ENCODE measurements at regions not wholly inside any gene's neighbourhood (a gene's known extent, or its start where the extent isn't known, plus 50 kb on each side); places are given as distances from the start of the nearest gene placed in this dataset.

DNA sequence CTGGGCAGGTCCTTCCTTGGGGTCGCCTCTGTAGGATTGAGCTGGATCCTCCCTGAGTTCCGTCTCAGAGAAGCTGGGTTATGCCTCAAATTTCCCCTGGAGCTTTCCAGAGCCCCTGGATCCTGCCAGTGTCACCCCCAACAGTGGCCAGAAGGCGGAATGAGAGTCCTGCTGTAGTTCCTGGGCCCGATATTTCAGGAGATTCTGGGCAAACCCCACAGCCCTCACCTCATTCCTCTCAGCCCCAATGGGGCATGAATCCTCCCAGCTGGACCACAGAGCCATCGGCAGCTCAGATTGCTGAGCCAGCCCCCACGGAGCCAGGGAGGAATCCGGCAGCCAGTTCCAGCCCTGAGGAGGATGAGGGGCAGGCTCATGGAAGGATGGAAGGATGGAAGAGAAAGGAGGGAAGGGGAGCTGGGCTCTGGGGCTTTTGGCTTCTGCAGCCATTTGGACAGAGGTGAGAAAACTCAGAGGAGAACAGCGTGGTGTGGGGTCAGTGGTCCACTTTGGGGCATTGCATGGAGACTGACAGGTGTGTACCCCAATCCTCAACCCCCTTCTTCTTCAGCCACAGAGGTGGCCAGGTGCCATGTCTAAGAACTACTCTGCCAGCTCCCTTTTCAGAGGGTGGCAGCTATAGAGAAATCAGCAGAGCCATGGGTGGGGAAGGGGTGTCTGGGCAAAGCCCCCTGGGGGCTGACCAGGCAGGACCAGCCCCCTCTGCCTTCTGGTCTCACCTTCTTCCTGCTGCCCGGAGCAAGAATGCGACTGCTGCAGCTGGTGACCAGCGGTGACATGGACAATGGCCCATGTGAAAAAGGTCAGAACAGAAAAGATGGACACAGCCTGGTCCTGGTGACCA lies 867.6 kb downstream of the TBC1D22A start:
- CTCF ChIA-PET: no interaction called here
- no TSS peak for BruUV-seq (replicated peaks)
- POLR2A ChIA-PET (ENCODE audit: unreplicated experiment): no interaction called here

GRCh38 chr22:47629273-47629711 lies 866.8 kb downstream of the TBC1D22A start:
- Histone ChIP-seq H3K9me2 (replicated peaks; ENCODE audit: low read length) (no peaks in the 10 kb centered on the region), H3K27ac (ENCODE audit: low read length) (no peak overlapping the region), H4K20me1 (ENCODE audit: low read length) (peaks cover 16% of the 10 kb centered on the region; the same call in 1 of the 2 replicates), H3K79me2 (ENCODE audit: low read length) (peaks cover 27% of the 10 kb centered on the region), H3K4me1 (ENCODE audit: insufficient read depth, low read length) (peaks cover 29% of the 10 kb centered on the region), H3K9ac (ENCODE audit: low read length) (no peak overlapping the region), H3K4me2 (ENCODE audit: low read length) (no peak overlapping the region), H3K4me3 (ENCODE audit: low read length) (no peak overlapping the region), H3K27me3 (ENCODE audit: low read length) (no peaks in the 10 kb centered on the region), H2AFZ (ENCODE audit: low read length) (no peak overlapping the region), H3F3A (ENCODE audit: low read length, unreplicated experiment) (no peaks in the 10 kb centered on the region), H3K9me3 (ENCODE audit: low read length) (no peaks in the 10 kb centered on the region), H3K36me3 (ENCODE audit: low read depth, low read length) (peaks cover under 1% of the 10 kb centered on the region; the same call in 1 of the 2 replicates)
- BruUV-seq (replicated peaks): no TSS peak
- intact Hi-C loops (cut with micrococcal nuclease): no loop called here
- DNase-seq (no peak), ATAC-seq (no peak)
- CTCF ChIA-PET: no interaction called here
- POLR2A ChIA-PET (ENCODE audit: unreplicated experiment): no interaction called here
- TF ChIP-seq EZH2phosphoT487 (IDR thresholded peaks at IDR 0.05; ENCODE audit: borderline replicate concordance, low read length) (no peak), EZH2 (IDR thresholded peaks at IDR 0.05; ENCODE audit: low read length, unreplicated experiment) (no peak), CTCF (conservative IDR thresholded peaks at IDR 0.05; ENCODE audit: low read depth, low read length) (no peak)

More for the DNA sequence above, 867.6 kb downstream of the TBC1D22A start:
- intact Hi-C loops (cut with micrococcal nuclease): loop anchor here (5.0 kb wide), 1 partner anchor 207 kb away; no protein-coding TSS in a partner anchor
- ATAC-seq (no peak), DNase-seq (no peak)
- TF ChIP-seq CTCF (conservative IDR thresholded peaks at IDR 0.05; ENCODE audit: low read depth, low read length): no peak
- TF ChIP-seq EZH2phosphoT487 (IDR thresholded peaks at IDR 0.05; ENCODE audit: borderline replicate concordance, low read length): no peak
- no peak for TF ChIP-seq EZH2 (IDR thresholded peaks at IDR 0.05; ENCODE audit: low read length, unreplicated experiment)
- peaks cover 16% of the 10 kb centered on the region; the same call in 1 of the 2 replicates for H4K20me1 ChIP-seq (ENCODE audit: low read length)
- no peak overlapping the region; the same call in 1 of the 2 replicates for H2AFZ ChIP-seq (ENCODE audit: low read length)
- no peaks in the 10 kb centered on the region for H3K27me3 ChIP-seq (ENCODE audit: low read length)
- H3K36me3 ChIP-seq (ENCODE audit: low read depth, low read length): peaks cover 8% of the 10 kb centered on the region
- no peaks in the 10 kb centered on the region for H3K9me2 ChIP-seq (replicated peaks; ENCODE audit: low read length)
- H3K79me2 ChIP-seq (ENCODE audit: low read length): peaks cover 34% of the 10 kb centered on the region
- peak overlapping the region; percentile 97; the same call in 1 of the 2 replicates for H3K4me3 ChIP-seq (ENCODE audit: low read length)
- peaks cover 29% of the 10 kb centered on the region for H3K4me1 ChIP-seq (ENCODE audit: insufficient read depth, low read length)
- H3K4me2 ChIP-seq (ENCODE audit: low read length): peak overlapping the region; percentile 99; the same call in 1 of the 2 replicates
- no peaks in the 10 kb centered on the region for H3F3A ChIP-seq (ENCODE audit: low read length, unreplicated experiment)
- H3K27ac ChIP-seq (ENCODE audit: low read length): no peak overlapping the region
- no peak overlapping the region for H3K9ac ChIP-seq (ENCODE audit: low read length)
- no peaks in the 10 kb centered on the region for H3K9me3 ChIP-seq (ENCODE audit: low read length)

Measured in PC-3 (cell line).